ENCODE measurements at regions not wholly inside any gene's neighbourhood (a gene's known extent, or its start where the extent isn't known, plus 50 kb on each side); places are given as distances from the start of the nearest gene placed in this dataset.

DNA sequence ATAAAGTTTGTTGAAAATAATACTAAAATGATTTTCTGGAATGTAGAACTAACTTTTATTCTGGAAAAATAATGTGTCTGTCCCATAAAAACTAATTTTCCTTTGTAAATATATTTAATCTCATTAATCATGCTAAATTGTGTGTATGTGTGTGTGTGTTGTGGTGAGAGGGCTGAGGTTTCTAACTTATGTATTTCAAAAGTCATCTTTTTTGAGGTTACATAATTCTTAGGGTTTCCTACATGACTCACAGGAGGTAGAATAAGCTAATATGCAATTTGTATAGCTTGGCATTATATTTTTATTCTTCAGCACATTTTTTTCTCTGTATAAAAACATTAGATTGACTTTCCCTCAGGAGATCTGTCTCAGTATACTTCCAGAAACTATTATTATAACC lies 64.1 kb upstream of the CLVS2 start:
- TF ChIP-seq, protein P1, sequence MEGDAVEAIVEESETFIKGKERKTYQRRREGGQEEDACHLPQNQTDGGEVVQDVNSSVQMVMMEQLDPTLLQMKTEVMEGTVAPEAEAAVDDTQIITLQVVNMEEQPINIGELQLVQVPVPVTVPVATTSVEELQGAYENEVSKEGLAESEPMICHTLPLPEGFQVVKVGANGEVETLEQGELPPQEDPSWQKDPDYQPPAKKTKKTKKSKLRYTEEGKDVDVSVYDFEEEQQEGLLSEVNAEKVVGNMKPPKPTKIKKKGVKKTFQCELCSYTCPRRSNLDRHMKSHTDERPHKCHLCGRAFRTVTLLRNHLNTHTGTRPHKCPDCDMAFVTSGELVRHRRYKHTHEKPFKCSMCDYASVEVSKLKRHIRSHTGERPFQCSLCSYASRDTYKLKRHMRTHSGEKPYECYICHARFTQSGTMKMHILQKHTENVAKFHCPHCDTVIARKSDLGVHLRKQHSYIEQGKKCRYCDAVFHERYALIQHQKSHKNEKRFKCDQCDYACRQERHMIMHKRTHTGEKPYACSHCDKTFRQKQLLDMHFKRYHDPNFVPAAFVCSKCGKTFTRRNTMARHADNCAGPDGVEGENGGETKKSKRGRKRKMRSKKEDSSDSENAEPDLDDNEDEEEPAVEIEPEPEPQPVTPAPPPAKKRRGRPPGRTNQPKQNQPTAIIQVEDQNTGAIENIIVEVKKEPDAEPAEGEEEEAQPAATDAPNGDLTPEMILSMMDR (conservative IDR thresholded peaks at IDR 0.05 in 1 of 2, IDR thresholded peaks at IDR 0.05 in 1 of 2; ENCODE audit: extremely low read depth in 1 of 2, insufficient read depth in 1 of 2, low read depth in 1 of 2, low read length in 2 of 2), result no peak
- TF ChIP-seq EZH2 (IDR thresholded peaks at IDR 0.05; ENCODE audit: borderline replicate concordance, low read length), result no peak
